Kidney epithelial cell (primary cell): ENCODE measurements at regions not wholly inside any gene's neighbourhood (a gene's known extent, or its start where the extent isn't known, plus 50 kb on each side); places are given as distances from the start of the nearest gene placed in this dataset.

Experiments used
- DNase-seq: peaks from one replicate; pipeline ENCODE4 v3.0.0-alpha.2; 2010; ENCODE audit warnings: low read depth
- H3K27me3 ChIP-seq: 2 replicates; pipeline ENCODE4 v1.6.0; 2011; ENCODE audit warnings: low read length; ENCODE audit not compliant: control insufficient read depth, insufficient read depth
- H3K36me3 ChIP-seq: 2 replicates; pipeline ENCODE4 v1.5.1; 2011; ENCODE audit warnings: low read length; ENCODE audit not compliant: control insufficient read depth, insufficient read depth
- H3K4me3 ChIP-seq: 2 replicates; pipeline ENCODE4 v1.5.1; 2011; ENCODE audit warnings: low read depth, mild to moderate bottlenecking, control low read depth, low read length
- CTCF ChIP-seq: IDR thresholded peaks from 2 replicates; pipeline ENCODE4 v1.5.1; 2011; ENCODE audit warnings: mild to moderate bottlenecking, moderate library complexity, low read length, control low read depth, inconsistent platforms; ENCODE audit not compliant: insufficient read depth, poor library complexity, severe bottlenecking

- TF ChIP-seq CTCF: no peak
- Histone ChIP-seq H3K27me3 (no peaks in the 10 kb centered on the region), H3K36me3 (no peaks in the 10 kb centered on the region), H3K4me3 (no peak overlapping the region)
- no peak for DNase-seq
These were observed 226.0 kb downstream of the TOX3 start for GRCh38 chr16:52320930-52321439.

- Histone ChIP-seq H3K27me3 (no peaks in the 10 kb centered on the region), H3K4me3 (no peak overlapping the region), H3K36me3 (no peaks in the 10 kb centered on the region)
- TF ChIP-seq CTCF: no peak
- no peak for DNase-seq
These were observed 228.5 kb downstream of the TOX3 start for GRCh38 chr16:52318302-52319009.

- Histone ChIP-seq H3K4me3 (no peak overlapping the region), H3K36me3 (no peaks in the 10 kb centered on the region), H3K27me3 (no peaks in the 10 kb centered on the region)
- DNase-seq: no peak
- TF ChIP-seq CTCF: no peak
These were observed 230.7 kb downstream of the TOX3 start for GRCh38 chr16:52316241-52316640.

- Histone ChIP-seq H3K27me3 (no peaks in the 10 kb centered on the region), H3K4me3 (no peak overlapping the region), H3K36me3 (no peaks in the 10 kb centered on the region)
- DNase-seq: no peak
- no peak for TF ChIP-seq CTCF
These were observed 234.2 kb downstream of the TOX3 start for GRCh38 chr16:52312716-52313115.

- H3K4me3 ChIP-seq: no peak overlapping the region
- TF ChIP-seq CTCF: no peak
- H3K27me3 ChIP-seq: no peaks in the 10 kb centered on the region
- no peak for DNase-seq
- no peaks in the 10 kb centered on the region for H3K36me3 ChIP-seq
These were observed 237.2 kb downstream of the TOX3 start for GRCh38 chr16:52309446-52310416.
